GM23338 (cell line): ENCODE measurements at regions not wholly inside any gene's neighbourhood (a gene's known extent, or its start where the extent isn't known, plus 50 kb on each side); places are given as distances from the start of the nearest gene placed in this dataset.

Experiments used
- CREB1 ChIP-seq: fragments of 250-450 bp; sonication (Bioruptor Pico); IDR thresholded peaks from 2 replicates; pipeline ENCODE4 v1.5.0; 2020; ENCODE audit warnings: low read depth, mild to moderate bottlenecking, moderate library complexity
- EZH2 ChIP-seq: fragments of 200-600 bp; sonication (generic); IDR thresholded peaks from one replicate; pipeline ENCODE4 v1.8.0; 2017; ENCODE audit warnings: antibody characterized with exemption, mild to moderate bottlenecking, low read depth; ENCODE audit not compliant: unreplicated experiment
- EZH2phosphoT487 ChIP-seq: fragments of 200-600 bp; sonication (generic); IDR thresholded peaks from one replicate; pipeline ENCODE4 v1.8.1; 2018; ENCODE audit warnings: antibody characterized with exemption; ENCODE audit not compliant: unreplicated experiment
- POLR2AphosphoS5 ChIP-seq: IDR thresholded peaks from 2 replicates; pipeline ENCODE4 v1.6.1; 2016; ENCODE audit warnings: antibody characterized with exemption, low read depth
- STAT1 ChIP-seq: IDR thresholded peaks from one replicate; pipeline ENCODE4 v1.6.1; 2016; ENCODE audit warnings: antibody characterized with exemption; ENCODE audit not compliant: unreplicated experiment
- ZNF114 ChIP-seq: fragments of 250-450 bp; sonication (Bioruptor Pico); IDR thresholded peaks from 2 replicates; pipeline ENCODE4 v1.5.0; 2020; ENCODE audit warnings: mild to moderate bottlenecking, moderate library complexity
- ZNF331 ChIP-seq: fragments of 250-450 bp; sonication (Bioruptor Pico); IDR thresholded peaks from 2 replicates; pipeline ENCODE4 v1.5.0; 2020; ENCODE audit warnings: low read depth, mild to moderate bottlenecking, moderate library complexity
- ZNF462 ChIP-seq: fragments of 250-450 bp; sonication (Bioruptor Pico); IDR thresholded peaks from 2 replicates; pipeline ENCODE4 v1.5.0; 2020; ENCODE audit warnings: mild to moderate bottlenecking, moderate library complexity
- TF ChIP-seq, protein P1 (sequence below): IDR thresholded peaks from 2 replicates; pipeline ENCODE4 v1.6.1; 2016; ENCODE audit warnings: antibody characterized with exemption
- TF ChIP-seq, protein P2 (sequence below): IDR thresholded peaks from one replicate; pipeline ENCODE4 v1.6.1; 2018; ENCODE audit warnings: antibody characterized with exemption; ENCODE audit not compliant: unreplicated experiment

GRCh38 chr6:139687055-139687454, 312.6 kb upstream of the CITED2 start (continued):
- TF ChIP-seq ZNF462 (CRISPR knock-in tag): no peak
- no peak for TF ChIP-seq EZH2
- no peak for TF ChIP-seq STAT1
- TF ChIP-seq, protein P1, sequence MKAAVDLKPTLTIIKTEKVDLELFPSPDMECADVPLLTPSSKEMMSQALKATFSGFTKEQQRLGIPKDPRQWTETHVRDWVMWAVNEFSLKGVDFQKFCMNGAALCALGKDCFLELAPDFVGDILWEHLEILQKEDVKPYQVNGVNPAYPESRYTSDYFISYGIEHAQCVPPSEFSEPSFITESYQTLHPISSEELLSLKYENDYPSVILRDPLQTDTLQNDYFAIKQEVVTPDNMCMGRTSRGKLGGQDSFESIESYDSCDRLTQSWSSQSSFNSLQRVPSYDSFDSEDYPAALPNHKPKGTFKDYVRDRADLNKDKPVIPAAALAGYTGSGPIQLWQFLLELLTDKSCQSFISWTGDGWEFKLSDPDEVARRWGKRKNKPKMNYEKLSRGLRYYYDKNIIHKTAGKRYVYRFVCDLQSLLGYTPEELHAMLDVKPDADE: no peak
- no peak for TF ChIP-seq CREB1 (CRISPR knock-in tag)
- no peak for TF ChIP-seq ZNF331 (CRISPR knock-in tag)
- TF ChIP-seq, protein P2, sequence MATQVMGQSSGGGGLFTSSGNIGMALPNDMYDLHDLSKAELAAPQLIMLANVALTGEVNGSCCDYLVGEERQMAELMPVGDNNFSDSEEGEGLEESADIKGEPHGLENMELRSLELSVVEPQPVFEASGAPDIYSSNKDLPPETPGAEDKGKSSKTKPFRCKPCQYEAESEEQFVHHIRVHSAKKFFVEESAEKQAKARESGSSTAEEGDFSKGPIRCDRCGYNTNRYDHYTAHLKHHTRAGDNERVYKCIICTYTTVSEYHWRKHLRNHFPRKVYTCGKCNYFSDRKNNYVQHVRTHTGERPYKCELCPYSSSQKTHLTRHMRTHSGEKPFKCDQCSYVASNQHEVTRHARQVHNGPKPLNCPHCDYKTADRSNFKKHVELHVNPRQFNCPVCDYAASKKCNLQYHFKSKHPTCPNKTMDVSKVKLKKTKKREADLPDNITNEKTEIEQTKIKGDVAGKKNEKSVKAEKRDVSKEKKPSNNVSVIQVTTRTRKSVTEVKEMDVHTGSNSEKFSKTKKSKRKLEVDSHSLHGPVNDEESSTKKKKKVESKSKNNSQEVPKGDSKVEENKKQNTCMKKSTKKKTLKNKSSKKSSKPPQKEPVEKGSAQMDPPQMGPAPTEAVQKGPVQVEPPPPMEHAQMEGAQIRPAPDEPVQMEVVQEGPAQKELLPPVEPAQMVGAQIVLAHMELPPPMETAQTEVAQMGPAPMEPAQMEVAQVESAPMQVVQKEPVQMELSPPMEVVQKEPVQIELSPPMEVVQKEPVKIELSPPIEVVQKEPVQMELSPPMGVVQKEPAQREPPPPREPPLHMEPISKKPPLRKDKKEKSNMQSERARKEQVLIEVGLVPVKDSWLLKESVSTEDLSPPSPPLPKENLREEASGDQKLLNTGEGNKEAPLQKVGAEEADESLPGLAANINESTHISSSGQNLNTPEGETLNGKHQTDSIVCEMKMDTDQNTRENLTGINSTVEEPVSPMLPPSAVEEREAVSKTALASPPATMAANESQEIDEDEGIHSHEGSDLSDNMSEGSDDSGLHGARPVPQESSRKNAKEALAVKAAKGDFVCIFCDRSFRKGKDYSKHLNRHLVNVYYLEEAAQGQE: no peak
- TF ChIP-seq ZNF114: no peak
- no peak for TF ChIP-seq POLR2AphosphoS5
- TF ChIP-seq EZH2phosphoT487: no peak
